Stomach (tissue), 4 donors: ENCODE measurements at regions not wholly inside any gene's neighbourhood (a gene's known extent, or its start where the extent isn't known, plus 50 kb on each side); places are given as distances from the start of the nearest gene placed in this dataset.

Experiments used
- CTCF ChIP-seq, 7 experiments: fragments of 450-650 bp in 4 of 7; fragments of 200-600 bp in 3 of 7; sonication (generic) in 3 of 7; IDR thresholded peaks; one replicate each; pipeline ENCODE4 v1.5.1; 2016 to 2019; ENCODE audit warnings: antibody characterized with exemption in 7 of 7, control low read depth in 2 of 7, mild to moderate bottlenecking in 1 of 7
- EP300 ChIP-seq: sonication (generic); formaldehyde crosslinking; IDR thresholded peaks from one replicate; pipeline ENCODE4 v1.6.1; 2017; ENCODE audit warnings: antibody characterized with exemption
- POLR2A ChIP-seq, 4 donors: fragments of 450-650 bp; IDR thresholded peaks; one replicate each; pipeline ENCODE4 v1.6.1; 2016; ENCODE audit warnings: antibody characterized with exemption in 4 of 4, control low read depth in 2 of 4, mild to moderate bottlenecking in 1 of 4, moderate library complexity in 1 of 4
- POLR2AphosphoS5 ChIP-seq, 3 donors: sonication (generic); formaldehyde crosslinking; IDR thresholded peaks; one replicate each; pipeline ENCODE4 v1.6.1; 2016; ENCODE audit warnings: antibody characterized with exemption in 3 of 3

DNA sequence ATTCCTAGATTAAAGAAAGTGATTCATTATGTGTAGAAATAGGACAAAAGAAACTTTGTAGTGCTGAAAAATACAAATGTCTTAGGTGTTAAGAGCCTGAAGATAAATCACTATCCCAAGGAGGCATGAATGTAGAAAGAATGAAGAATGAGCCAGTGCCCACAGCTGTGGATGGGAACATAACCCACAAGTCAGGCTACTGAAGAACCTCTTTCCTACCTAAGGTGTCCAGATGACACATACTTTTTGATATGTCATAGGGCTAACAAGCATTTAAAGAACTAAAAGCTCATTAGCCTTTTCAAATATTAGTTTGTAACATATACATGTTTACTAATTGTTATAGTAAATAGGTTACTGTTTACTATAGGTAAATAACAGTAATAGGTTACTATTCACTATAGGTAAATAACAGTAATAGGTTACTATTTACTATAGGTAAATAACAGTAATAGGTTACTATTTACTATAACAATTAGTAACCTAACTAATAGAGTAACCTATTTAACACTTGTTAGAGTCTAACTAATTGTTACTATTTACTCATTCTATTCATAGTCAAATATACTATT, 275.0 kb upstream of the KYNU start:
- no peak for TF ChIP-seq CTCF (IDR thresholded peaks at IDR 0.05)
- TF ChIP-seq POLR2A (IDR thresholded peaks at IDR 0.05), result no peak
- TF ChIP-seq POLR2AphosphoS5 (IDR thresholded peaks at IDR 0.05), result no peak
- no peak for TF ChIP-seq EP300
